HepG2 (cell line): ENCODE measurements at regions not wholly inside any gene's neighbourhood (a gene's known extent, or its start where the extent isn't known, plus 50 kb on each side); places are given as distances from the start of the nearest gene placed in this dataset.

Experiments used
- ETV5 ChIP-seq: IDR thresholded peaks from 2 replicates; pipeline ENCODE4 v1.6.1; 2018; ENCODE audit warnings: missing biosample characterization, missing genetic modification reagents, inconsistent platforms, borderline replicate concordance
- EZH2 ChIP-seq: conservative IDR thresholded peaks from 2 replicates; pipeline ENCODE4 v1.6.1; 2012; ENCODE audit warnings: mild to moderate bottlenecking, low read depth, low read length, moderate library complexity
- ZFP36 ChIP-seq: fragments of 150-350 bp; IDR thresholded peaks from 2 replicates; pipeline ENCODE4 v1.6.1; 2018; ENCODE audit warnings: borderline replicate concordance, low read length, low read depth; ENCODE audit not compliant: partially characterized antibody
- TF ChIP-seq, protein P1 (sequence below): sonication (generic); formaldehyde crosslinking; IDR thresholded peaks from 2 replicates; pipeline ENCODE4 v1.5.0; 2020; ENCODE audit warnings: mild to moderate bottlenecking, missing genetic modification reagents, moderate library complexity
- TF ChIP-seq, protein P2 (sequence below): sonication (generic); formaldehyde crosslinking; IDR thresholded peaks from 2 replicates; pipeline ENCODE4 v1.4.0; 2020; ENCODE audit warnings: missing genetic modification reagents
- TF ChIP-seq, protein P3 (sequence below): sonication (generic); formaldehyde crosslinking; conservative IDR thresholded peaks from 2 replicates; pipeline ENCODE4 v1.4.0; 2020; ENCODE audit warnings: missing genetic modification reagents
- TF ChIP-seq, protein P4 (sequence below): sonication (generic); formaldehyde crosslinking; IDR thresholded peaks from 2 replicates; pipeline ENCODE4 v1.4.0; 2020; ENCODE audit warnings: mild to moderate bottlenecking, missing genetic modification reagents, borderline replicate concordance

DNA sequence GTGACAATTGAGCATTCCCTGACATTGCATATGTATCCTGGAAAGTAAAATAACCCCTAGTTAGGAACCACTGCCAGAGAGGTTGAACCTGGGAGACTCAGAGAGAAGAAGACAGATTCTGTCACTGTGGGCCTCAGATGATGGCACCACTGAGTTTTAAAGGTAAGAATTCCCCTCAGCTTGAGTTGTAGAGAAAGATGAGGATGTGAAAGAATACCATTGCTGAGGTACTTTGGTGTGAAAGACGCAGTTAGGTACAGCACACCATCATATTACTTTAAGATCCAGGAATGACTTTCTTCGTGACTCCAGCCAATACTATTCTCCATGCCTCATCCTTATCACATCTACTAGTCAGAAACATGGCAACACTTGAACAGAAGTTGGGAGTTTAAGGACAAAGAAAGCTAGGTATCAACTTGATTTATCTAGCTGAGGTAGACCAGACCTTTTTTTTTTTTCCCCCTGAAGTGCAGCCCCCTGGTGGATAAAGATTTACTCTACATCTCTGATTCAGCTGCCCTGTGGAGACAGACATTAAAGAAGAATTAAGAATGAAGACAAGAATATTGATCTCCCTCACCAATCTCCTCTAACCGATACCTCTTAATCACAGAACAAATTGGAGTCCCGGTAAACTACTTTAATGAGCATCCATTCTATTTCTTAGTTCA lies 630.5 kb upstream of the FANCL start:
- no peak for TF ChIP-seq ETV5 (CRISPR knock-in tag)
- TF ChIP-seq, protein P1, sequence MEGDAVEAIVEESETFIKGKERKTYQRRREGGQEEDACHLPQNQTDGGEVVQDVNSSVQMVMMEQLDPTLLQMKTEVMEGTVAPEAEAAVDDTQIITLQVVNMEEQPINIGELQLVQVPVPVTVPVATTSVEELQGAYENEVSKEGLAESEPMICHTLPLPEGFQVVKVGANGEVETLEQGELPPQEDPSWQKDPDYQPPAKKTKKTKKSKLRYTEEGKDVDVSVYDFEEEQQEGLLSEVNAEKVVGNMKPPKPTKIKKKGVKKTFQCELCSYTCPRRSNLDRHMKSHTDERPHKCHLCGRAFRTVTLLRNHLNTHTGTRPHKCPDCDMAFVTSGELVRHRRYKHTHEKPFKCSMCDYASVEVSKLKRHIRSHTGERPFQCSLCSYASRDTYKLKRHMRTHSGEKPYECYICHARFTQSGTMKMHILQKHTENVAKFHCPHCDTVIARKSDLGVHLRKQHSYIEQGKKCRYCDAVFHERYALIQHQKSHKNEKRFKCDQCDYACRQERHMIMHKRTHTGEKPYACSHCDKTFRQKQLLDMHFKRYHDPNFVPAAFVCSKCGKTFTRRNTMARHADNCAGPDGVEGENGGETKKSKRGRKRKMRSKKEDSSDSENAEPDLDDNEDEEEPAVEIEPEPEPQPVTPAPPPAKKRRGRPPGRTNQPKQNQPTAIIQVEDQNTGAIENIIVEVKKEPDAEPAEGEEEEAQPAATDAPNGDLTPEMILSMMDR (CRISPR knock-in tag), result no peak
- TF ChIP-seq, protein P2, sequence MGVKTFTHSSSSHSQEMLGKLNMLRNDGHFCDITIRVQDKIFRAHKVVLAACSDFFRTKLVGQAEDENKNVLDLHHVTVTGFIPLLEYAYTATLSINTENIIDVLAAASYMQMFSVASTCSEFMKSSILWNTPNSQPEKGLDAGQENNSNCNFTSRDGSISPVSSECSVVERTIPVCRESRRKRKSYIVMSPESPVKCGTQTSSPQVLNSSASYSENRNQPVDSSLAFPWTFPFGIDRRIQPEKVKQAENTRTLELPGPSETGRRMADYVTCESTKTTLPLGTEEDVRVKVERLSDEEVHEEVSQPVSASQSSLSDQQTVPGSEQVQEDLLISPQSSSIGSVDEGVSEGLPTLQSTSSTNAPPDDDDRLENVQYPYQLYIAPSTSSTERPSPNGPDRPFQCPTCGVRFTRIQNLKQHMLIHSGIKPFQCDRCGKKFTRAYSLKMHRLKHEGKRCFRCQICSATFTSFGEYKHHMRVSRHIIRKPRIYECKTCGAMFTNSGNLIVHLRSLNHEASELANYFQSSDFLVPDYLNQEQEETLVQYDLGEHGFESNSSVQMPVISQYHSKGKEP (CRISPR knock-in tag), result no peak
- TF ChIP-seq EZH2, result no peak
- TF ChIP-seq, protein P3, sequence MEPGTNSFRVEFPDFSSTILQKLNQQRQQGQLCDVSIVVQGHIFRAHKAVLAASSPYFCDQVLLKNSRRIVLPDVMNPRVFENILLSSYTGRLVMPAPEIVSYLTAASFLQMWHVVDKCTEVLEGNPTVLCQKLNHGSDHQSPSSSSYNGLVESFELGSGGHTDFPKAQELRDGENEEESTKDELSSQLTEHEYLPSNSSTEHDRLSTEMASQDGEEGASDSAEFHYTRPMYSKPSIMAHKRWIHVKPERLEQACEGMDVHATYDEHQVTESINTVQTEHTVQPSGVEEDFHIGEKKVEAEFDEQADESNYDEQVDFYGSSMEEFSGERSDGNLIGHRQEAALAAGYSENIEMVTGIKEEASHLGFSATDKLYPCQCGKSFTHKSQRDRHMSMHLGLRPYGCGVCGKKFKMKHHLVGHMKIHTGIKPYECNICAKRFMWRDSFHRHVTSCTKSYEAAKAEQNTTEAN (CRISPR knock-in tag), result no peak
- no peak for TF ChIP-seq ZFP36
- TF ChIP-seq, protein P4, sequence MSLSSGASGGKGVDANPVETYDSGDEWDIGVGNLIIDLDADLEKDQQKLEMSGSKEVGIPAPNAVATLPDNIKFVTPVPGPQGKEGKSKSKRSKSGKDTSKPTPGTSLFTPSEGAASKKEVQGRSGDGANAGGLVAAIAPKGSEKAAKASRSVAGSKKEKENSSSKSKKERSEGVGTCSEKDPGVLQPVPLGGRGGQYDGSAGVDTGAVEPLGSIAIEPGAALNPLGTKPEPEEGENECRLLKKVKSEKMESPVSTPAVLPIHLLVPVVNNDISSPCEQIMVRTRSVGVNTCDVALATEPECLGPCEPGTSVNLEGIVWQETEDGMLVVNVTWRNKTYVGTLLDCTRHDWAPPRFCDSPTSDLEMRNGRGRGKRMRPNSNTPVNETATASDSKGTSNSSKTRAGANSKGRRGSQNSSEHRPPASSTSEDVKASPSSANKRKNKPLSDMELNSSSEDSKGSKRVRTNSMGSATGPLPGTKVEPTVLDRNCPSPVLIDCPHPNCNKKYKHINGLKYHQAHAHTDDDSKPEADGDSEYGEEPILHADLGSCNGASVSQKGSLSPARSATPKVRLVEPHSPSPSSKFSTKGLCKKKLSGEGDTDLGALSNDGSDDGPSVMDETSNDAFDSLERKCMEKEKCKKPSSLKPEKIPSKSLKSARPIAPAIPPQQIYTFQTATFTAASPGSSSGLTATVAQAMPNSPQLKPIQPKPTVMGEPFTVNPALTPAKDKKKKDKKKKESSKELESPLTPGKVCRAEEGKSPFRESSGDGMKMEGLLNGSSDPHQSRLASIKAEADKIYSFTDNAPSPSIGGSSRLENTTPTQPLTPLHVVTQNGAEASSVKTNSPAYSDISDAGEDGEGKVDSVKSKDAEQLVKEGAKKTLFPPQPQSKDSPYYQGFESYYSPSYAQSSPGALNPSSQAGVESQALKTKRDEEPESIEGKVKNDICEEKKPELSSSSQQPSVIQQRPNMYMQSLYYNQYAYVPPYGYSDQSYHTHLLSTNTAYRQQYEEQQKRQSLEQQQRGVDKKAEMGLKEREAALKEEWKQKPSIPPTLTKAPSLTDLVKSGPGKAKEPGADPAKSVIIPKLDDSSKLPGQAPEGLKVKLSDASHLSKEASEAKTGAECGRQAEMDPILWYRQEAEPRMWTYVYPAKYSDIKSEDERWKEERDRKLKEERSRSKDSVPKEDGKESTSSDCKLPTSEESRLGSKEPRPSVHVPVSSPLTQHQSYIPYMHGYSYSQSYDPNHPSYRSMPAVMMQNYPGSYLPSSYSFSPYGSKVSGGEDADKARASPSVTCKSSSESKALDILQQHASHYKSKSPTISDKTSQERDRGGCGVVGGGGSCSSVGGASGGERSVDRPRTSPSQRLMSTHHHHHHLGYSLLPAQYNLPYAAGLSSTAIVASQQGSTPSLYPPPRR (CRISPR knock-in tag), result no peak
